PC-3 (cell line): ENCODE measurements at regions not wholly inside any gene's neighbourhood (a gene's known extent, or its start where the extent isn't known, plus 50 kb on each side); places are given as distances from the start of the nearest gene placed in this dataset.

Experiments
- EZH2 ChIP-seq: fragments of 300-600 bp; sonication (generic); IDR thresholded peaks from one replicate; pipeline ENCODE4 v1.6.1; 2017; ENCODE audit warnings: antibody characterized with exemption, mild to moderate bottlenecking, low read length; ENCODE audit not compliant: unreplicated experiment
- EZH2phosphoT487 ChIP-seq: fragments of 300-600 bp; sonication (generic); IDR thresholded peaks from 2 replicates; pipeline ENCODE4 v1.6.1; 2018; ENCODE audit warnings: mild to moderate bottlenecking, antibody characterized with exemption, low read length, borderline replicate concordance
- TF ChIP-seq, protein P1 (sequence below): fragments of 300-600 bp; sonication (generic); conservative IDR thresholded peaks from 2 replicates; pipeline ENCODE4 v1.5.1; 2017; ENCODE audit warnings: antibody characterized with exemption, low read depth, mild to moderate bottlenecking, low read length

DNA sequence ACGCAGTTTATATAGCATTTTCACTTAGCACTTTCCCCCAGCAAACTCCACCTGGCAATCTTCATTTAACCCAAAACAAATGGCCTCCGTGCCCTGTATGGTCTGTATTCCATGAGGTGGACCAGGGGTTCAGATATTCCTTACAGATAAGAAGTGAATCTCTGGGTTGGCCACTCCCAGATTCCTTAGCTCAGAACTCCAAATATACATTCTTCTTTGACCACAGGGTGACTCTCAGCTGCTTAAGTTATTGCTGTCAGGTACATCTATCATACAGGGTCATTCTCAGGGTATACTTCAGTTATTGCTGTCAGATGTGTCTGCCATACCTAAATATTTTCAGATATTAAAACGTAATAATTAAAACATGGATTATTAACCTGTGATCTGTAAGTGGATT is 229.8 kb downstream of the TBL1XR1 start:
- TF ChIP-seq EZH2 (no peak), EZH2phosphoT487 (no peak)
- TF ChIP-seq, protein P1, sequence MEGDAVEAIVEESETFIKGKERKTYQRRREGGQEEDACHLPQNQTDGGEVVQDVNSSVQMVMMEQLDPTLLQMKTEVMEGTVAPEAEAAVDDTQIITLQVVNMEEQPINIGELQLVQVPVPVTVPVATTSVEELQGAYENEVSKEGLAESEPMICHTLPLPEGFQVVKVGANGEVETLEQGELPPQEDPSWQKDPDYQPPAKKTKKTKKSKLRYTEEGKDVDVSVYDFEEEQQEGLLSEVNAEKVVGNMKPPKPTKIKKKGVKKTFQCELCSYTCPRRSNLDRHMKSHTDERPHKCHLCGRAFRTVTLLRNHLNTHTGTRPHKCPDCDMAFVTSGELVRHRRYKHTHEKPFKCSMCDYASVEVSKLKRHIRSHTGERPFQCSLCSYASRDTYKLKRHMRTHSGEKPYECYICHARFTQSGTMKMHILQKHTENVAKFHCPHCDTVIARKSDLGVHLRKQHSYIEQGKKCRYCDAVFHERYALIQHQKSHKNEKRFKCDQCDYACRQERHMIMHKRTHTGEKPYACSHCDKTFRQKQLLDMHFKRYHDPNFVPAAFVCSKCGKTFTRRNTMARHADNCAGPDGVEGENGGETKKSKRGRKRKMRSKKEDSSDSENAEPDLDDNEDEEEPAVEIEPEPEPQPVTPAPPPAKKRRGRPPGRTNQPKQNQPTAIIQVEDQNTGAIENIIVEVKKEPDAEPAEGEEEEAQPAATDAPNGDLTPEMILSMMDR = no peak
